HG02840 (cell line): ENCODE measurements at regions not wholly inside any gene's neighbourhood (a gene's known extent, or its start where the extent isn't known, plus 50 kb on each side); places are given as distances from the start of the nearest gene placed in this dataset.

Experiments used
- ATAC-seq: cut with Tn5 transposase; IDR thresholded peaks from one replicate; pipeline ENCODE4 v1.9.1; 2021; ENCODE audit warnings: mild to moderate bottlenecking, moderate library complexity, moderate number of reproducible peaks; ENCODE audit not compliant: unreplicated experiment, low FRiP score

DNA sequence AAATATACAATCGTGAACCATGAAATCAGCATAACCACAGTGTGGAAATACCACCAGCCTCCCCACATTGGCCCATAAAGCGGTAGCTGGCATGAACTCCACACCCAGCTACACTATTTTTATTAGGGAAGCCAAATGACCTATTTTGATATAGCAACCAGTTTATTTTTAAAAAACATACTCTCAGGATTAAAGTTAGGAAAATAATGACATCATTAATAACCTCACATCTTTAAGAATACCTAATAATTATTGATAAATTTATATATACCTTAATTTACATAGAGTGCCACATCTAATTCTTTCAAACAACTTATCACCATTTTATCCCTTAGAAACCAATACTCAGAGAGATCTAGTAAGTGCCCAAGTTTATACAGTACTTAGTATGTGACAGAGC lies 692.0 kb upstream of the PKDCC start:
- no peak for ATAC-seq

DNA sequence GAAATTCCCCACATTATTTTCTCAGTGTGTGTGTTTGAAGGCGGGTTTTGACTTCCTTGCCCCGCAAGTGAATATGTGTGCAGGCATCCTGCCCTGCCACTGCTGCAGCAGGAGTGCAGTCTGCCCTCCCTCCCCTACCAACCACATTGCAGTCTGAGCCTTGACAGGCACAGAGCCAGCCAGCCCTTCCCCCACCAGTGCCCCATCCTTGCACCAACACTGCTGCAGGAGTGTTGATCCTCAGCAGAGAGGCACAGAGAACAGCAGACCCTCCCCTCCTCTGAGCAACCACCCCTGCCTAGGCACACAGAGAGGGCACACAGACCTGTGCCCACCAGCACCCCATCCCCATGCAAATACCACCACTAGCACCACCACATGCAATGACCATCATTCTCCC lies 683.0 kb upstream of the PKDCC start:
- ATAC-seq = no peak

DNA sequence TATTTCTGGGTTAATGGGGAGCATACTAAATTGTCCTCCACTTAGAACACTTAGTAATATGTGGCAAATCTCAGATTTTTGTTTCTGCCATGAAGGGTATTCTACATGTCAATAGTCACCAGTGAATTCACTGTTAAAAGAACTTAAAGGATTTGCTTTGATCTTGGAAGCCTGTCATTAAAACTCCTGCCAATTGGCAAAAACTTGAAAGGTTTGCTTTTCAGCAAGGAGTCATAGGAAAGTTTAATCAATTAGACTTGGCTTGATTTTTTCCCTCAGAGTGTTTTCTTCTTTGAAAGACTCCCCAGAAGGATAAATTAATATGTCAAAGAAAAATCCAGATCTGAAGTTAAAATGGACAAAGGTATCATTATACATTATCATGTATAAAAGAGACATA lies 671.9 kb upstream of the PKDCC start:
- ATAC-seq = no peak

DNA sequence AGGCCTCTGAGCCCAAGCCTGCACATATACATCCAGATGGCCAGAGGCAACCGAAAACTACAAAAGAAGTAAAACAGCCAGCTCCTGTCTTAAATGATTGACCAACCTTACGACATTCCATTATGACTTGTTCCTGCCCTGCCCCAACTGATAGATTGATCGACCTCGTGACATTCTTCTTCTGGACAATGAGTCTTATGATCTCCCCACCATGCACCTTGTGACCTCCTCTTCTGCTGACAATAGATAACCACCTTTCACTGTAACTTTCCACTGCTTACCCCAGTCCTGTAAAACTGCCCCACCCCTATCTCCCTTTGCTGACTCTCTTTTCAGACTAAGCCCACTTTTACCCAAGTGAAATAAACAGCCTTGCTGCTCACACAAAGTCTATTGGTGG lies 670.0 kb upstream of the PKDCC start:
- no peak for ATAC-seq

DNA sequence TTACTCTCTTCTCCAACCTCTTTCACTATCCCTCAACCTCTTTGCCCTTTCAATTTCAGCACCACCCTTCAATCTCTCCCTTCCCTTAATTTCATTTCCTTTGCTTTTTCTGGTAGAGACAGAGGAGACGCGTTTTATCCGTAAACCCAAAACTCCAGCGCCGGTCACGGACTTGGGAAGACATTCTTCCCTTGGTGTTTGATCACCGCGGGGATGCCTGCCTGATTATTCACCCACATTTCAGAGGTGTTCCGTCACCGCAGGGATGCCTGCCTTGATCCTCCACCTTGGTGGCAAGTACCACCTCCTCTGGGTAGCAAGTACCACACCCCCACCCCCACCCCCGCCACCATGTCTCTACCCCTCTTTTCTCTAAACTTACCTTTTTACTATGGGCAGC lies 669.4 kb upstream of the PKDCC start:
- no peak for ATAC-seq

DNA sequence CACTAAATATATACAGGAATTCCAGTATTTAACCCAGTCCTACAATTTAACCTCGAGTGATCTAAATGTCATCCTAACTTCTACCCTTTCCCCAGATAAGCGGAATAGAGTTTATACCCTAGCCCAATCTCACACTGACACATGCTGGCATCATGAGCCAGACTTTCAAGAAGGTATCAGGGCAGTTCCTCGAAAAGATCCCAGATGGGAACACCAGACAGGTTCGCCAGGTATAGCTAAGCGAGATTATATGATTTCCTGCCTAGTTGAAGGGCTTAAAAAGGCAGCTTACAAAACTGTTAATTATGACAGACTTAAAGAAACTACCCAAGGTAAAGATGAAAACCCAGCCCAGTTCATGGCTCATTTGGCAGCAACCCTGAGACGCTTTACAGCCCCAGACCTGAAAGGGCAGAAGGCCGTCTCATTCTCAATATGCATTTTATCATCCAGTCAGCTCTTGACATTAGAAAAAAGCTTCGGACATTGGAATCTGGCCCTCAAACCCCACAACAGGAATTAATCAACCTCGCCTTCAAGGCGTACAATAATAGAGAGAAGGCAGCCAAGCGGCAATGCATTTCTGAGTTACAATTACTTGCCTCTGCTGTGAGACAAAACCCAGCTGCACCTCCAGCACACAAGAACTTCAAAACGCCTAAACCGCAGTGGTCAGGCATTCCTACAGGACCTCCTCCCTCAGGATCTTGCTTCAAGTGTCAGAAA lies 668.2 kb upstream of the PKDCC start:
- ATAC-seq = no peak

DNA sequence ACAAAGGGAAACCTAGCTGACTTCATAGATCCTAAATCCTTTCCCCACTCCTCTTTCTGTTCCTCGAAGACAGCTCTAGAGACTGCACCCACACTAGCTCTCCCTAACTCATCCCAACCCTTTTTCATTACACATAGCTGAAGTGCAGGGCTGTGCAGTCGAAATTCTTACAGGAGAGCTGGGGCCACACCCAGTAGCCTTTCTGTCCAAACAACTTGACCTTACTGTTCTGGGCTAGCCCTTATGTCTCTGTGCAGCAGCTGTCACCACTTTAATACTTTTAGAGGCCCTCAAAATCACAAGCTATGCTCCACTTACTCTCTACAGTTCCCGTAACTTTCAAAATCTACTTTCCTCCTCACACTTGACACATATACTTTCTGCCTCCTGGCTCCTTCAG lies 666.1 kb upstream of the PKDCC start:
- ATAC-seq = no peak

DNA sequence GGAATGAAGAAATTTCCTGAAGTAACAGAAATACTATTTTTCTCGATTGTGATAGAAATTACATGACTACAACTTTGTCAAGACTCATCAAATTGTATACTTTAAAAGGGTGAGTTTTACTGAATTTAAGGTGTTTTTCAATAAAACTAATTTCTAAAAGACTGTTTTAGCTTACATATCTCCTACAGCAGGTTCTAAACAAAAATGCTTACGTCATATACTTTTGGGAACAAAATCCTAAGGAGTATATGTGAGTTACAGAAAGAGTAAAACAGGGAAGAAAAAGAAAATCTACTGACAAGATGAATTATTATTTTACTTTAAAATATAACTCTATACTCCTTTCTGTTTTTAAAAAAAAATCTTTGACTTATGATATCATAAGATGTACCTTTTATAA lies 660.3 kb upstream of the PKDCC start:
- ATAC-seq = no peak

DNA sequence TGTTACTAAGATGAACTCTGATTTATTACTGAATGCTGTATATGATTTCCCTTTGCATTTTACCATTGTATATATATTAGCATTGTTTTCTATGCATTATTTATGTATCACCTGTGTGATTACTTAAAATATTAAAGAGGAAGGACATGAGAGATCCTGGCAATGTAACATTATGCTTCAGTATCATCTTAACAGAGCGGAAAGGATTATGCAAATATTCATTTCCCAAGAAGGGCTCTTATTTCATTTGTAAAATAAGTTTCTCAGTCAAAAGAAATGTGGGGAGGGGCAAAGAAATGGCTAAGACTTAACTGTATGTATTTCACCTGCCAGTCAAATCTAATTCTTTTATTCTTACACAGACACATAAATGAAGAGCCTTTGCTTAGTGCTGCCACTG lies 654.2 kb upstream of the PKDCC start:
- no peak for ATAC-seq

DNA sequence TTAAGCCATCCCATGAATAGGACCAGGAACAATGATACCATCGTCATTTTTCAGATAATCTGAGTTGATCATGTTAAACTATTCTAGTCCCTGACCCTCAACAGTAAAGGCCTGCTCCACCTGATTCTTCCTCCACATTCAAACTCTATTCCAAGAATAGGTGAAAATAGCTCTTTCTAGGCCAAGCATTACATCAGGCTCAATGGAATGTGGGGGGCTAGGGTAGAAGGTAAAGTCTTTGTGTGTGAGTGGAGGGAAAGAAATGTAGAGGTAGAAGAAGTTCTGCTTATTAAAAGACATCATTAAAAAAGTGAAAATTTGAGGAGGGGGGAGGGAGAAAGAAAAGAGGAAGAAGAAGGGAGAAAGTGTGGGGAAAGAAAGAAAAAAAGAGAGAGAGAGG lies 653.3 kb upstream of the PKDCC start:
- no peak for ATAC-seq

DNA sequence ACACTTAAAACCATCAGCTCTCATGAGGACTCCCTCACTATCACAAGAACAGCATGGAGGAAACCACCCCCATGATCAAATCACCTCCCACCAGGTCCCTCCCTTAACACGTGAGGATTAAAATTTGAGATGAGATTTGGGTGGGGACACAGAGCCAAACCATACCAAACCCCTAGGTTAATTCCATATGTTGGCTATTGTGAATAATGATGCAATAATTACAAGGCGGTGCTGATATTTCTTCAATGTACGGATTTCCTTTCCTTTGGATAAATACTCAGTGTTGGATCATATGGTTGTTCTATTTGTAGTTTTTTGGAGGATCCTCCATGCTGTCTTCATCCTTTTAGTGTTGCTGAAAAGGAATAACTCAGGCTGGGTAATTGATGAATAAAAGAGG lies 652.1 kb upstream of the PKDCC start:
- no peak for ATAC-seq

DNA sequence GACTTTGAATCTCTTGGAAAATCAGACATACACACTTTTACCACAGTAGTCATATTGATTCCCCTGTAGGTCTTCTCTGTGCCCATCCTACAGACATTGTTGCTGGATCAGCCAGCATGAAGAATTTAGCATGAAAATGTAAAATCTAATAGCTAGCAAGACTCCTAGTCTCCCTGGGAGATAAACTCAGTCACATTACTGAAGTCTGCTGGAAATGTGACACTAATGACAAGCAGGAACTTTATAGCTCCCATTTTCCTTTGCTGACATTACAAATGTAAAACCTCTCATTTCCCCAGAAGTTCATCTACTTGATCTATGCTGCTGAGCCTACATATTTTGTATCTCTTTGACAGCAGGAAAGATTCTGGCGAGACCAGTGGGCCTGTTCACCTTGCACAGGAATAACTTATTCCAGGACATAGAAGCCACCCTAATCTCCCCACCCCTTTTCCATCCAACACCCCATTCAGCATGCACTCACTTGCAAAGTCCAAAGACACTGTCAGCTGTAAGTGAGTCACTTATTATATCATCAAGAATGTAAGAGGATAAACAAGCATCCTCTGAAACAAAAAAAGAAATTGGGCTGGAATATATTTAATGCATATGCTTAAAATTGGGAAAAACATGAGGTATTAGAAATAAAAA lies 648.3 kb upstream of the PKDCC start:
- no peak for ATAC-seq

DNA sequence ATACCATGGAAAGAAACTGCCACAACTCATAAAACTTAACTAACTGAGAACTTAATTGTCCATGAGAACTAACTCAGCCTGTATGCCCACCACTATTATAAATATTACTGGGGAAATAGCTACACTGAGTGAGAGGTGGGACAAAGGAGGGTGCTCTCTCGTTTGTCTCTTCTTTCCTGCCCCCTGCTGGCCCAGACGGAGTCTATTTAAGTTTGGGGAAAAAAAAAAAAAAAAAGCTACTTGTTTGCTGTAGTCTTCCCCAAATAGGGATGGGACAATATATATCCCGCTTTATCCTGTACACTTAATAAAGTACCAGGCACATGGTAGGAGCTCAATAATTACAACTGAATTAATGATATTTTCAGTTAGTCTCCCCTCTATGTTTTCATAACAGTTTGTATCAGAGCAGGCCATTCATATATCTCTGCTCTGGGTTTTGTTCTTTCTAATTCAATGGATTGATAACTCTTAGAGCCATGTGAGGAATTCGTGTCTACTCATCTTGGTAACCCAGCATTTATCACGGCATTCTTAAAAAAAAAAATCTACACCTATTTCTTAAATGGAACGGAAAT lies 647.6 kb upstream of the PKDCC start:
- ATAC-seq = no peak

DNA sequence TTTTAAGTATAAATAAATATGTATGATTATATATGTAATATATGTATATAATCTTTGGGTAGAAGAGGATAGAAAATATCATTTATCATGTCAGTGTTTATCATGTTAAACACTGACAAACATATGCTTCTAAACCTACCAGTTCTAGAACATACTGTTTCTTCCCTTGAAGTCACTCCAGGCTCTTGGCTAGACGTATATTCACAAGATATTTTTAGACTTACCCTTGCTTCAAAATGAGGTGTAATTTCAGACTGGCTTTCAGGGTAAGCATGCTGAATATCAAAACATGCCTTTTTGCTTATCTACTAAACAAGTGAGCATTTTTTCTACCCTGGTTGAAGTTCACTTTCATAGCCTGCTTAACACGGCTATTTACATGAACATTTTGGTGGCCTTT lies 642.4 kb upstream of the PKDCC start:
- ATAC-seq = no peak

DNA sequence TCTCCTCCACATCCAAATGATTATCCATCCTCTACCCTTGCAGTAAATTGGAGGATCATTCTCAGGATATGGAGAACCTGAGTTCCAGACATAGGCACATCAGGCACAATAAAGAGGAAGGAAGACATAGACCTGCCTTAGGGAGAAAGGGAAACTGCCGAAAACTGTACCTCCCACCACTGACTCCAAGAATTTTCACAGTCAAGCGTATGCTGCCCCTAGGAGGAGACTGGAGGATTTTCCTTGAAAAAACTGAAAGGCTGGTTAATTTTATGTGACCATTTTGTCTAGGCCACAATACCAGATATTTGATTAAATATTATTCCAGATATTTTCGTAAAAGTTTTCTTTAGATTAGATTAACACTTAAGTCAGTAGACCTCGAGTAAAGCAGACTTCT lies 638.5 kb upstream of the PKDCC start:
- ATAC-seq = no peak

DNA sequence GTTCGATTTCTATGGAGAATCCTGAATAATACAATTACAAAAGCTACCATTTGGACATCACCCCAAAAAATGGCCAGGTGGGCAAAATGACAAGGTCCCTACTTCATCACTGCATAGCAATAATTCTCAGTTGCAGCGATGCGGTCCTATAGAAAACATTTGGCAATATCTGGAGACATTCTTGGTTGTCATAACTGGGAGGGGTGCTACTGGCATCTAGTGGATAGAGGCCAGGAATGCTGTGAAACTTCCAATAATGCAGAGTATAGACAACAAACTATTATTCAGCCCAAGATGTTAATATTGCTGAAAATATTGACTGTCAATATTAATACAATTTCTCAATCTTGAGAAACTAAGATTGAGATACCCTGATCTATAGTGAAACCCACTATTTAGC lies 637.8 kb upstream of the PKDCC start:
- ATAC-seq = no peak

DNA sequence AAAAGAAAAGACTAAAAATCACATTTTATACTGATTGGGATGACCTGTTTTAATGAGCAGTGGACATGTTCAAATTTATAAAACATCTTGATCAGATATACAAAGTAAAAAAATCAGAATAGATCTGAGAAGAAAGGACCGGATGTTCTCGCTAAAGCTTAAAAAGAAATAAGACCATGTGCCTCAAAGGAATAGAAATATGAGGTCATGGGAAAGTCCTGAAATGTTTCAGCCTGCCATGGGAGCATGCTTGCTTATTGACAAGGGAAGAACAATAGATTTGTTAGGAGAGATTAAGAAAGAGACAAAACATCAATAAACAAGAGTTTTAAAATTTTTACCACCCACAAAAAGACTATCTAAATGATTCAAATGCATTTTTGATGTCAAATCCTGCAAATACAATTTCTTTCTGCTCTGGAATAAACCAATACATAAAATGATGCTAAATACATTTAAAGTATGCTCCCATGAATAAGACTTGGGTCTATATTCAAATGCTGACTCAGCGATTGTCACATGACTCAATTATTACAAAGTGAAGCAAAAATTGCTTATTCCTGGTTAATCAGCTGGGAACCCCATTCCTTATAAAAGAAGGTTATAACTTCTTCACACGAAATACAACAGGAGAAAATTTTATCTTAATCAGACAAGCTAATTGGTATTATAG lies 633.9 kb upstream of the PKDCC start:
- no peak for ATAC-seq

DNA sequence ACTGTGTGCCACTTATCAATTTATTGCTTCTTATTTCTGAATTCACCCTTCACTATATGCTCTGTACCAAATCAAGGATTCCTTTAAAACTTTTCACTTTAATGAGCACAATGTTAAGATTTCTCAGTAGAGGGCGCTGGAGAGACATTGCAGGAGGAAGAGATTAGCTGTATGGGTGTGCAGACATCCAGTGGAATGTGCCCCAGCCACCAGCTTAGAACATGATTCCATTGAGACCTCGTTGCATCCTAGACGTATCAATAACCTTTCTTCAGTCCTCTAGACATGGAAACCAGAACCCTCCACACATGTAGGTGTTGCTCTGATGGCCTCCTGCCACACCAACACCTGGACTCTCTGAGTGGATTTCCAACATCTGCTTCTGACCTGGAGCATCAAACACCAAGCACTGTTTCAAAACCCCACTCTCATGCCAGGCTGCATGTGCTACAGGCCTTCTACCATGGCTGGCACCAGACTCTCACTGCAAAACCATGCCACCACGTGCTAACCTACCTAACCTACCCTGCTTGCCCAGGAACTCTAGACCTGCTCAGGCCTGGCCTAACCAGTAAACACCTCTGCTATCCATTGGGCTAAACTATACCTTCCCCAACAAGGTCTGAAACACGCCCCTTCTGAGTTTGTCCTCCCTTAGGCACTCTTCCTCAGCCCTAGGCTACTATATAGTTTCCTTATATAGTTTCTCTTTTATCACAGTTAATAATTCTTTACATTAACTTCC lies 633.2 kb upstream of the PKDCC start:
- ATAC-seq = no peak

DNA sequence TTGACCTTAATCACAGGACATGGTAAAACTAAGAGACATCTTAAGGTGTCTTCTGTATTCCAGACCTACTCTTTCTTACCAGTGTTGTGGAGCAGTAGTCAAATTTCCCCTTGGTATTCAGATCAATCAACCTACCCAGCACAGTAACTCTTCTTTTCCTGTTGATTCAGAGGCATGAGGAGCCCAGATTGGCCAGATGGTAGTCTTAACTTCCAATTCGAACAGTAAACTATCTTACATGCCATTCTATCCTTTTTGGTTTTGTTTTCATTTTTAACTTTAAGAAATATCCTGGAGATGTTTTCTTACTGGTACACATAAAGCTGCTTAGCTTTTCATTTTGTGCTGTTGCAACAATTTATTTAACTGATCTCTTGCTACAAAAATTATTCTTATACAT lies 630.3 kb upstream of the PKDCC start:
- ATAC-seq = no peak

DNA sequence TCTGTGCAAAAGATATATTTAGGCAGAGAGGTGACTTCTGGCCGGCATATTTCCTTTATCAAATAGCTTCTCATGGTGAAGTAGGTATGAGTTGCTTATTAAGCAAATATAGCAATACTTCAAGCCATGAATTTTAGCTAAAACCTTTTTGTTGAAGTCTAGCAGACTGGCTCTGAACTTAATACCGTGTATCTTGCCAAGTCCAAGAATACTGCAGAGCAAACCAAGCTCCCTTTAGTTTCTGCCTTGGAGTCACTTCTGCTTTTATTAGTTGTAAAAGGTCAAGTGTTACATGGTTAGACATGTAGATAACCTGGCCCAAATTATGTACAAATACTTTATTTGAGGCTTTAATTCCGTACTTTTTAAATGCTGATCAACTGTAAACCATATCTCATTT lies 627.6 kb upstream of the PKDCC start:
- no peak for ATAC-seq

DNA sequence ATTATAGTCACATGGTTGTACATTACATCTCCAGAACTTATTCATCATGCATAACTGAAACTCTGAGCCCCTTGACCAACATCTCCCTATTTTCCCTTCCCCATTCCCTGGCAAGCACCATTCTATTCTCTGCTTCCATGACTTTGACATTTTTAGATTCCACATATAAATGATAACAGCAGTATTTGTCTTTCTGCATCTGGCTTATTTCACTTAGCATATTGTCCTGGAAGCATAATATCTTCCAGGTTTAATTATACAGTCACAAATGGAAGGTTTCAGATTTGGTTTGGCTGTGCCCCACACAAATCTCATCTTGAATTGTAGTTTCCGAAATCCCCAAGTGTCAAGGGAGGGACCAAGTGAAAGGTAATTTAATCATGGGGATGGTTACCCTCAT lies 626.9 kb upstream of the PKDCC start:
- no peak for ATAC-seq
